H1 (cell line): ENCODE measurements at regions not wholly inside any gene's neighbourhood (a gene's known extent, or its start where the extent isn't known, plus 50 kb on each side); places are given as distances from the start of the nearest gene placed in this dataset.

Experiments
- CTCF ChIA-PET: fragments of 300-600 bp; sonication (Branson Sonifier 250); formaldehyde crosslinking; loops from one replicate; lab custom pipeline; 2021; ENCODE audit not compliant: partially characterized antibody; lab: Charles Lee
- POLR2A ChIA-PET: fragments of 300-600 bp; sonication (Branson Sonifier 250); formaldehyde crosslinking; loops from one replicate; lab custom pipeline; 2021; ENCODE audit warnings: inconsistent platforms; ENCODE audit not compliant: partially characterized antibody; lab: Charles Lee
- DNase-seq, 2 experiments: peaks; one replicate each; pipeline versions ENCODE4 v3.0.0 to v3.0.0-alpha.2; 2010 to 2022; ENCODE audit warnings: low spot score in 2 of 2, low read depth in 1 of 2, mixed read lengths in 1 of 2
- FAIRE-seq: peaks from 2 replicates; lab custom pipeline; 2011; peaks lifted over from hg19 to GRCh38; lab: Jason Lieb, UNC
- H2AFZ ChIP-seq: 2 replicates; pipeline ENCODE4 v1.8.1; 2012; ENCODE audit warnings: low read length, inconsistent platforms
- H2AK5ac ChIP-seq: 2 replicates; pipeline ENCODE4 v1.6.1; 2013; ENCODE audit warnings: low read depth, low read length
- H2BK120ac ChIP-seq: replicated peaks from 2 replicates; pipeline ENCODE3; 2013; ENCODE audit warnings: low read depth, low read length, inconsistent platforms
- H2BK12ac ChIP-seq: 2 replicates; pipeline ENCODE4 v1.6.1; 2013; ENCODE audit warnings: low read depth, low read length
- H2BK15ac ChIP-seq: 2 replicates; pipeline ENCODE4 v1.6.1; 2013; ENCODE audit warnings: low read length
- H2BK20ac ChIP-seq: 2 replicates; pipeline ENCODE4 v1.6.1; 2013; ENCODE audit warnings: low read length
- H2BK5ac ChIP-seq: 2 replicates; pipeline ENCODE4 v1.6.1; 2013; ENCODE audit warnings: low read depth, low read length
- H3K14ac ChIP-seq: 2 replicates; pipeline ENCODE4 v1.6.1; 2013; ENCODE audit warnings: inconsistent platforms; ENCODE audit not compliant: insufficient read length
- H3K18ac ChIP-seq: 2 replicates; pipeline ENCODE4 v1.6.1; 2013; ENCODE audit warnings: low read length; ENCODE audit errors: extremely low read depth
- H3K23ac ChIP-seq: 2 replicates; pipeline ENCODE4 v1.6.1; 2013; ENCODE audit warnings: inconsistent platforms; ENCODE audit not compliant: insufficient read length
- H3K23me2 ChIP-seq: 2 replicates; pipeline ENCODE4 v1.6.1; 2013; ENCODE audit warnings: low read depth, low read length
- H3K27ac ChIP-seq: 2 replicates; pipeline ENCODE4 v1.6.1; 2011; ENCODE audit warnings: low read depth, low read length, inconsistent platforms
- H3K27me3 ChIP-seq, 4 experiments: replicated peaks in 1 of 4; 1 replicate in 1 of 4; 2 replicates in 3 of 4; pipeline versions ENCODE4 v1.6.1 to v1.8.1; 2011 to 2013; ENCODE audit warnings: low read length in 3 of 4, mild to moderate bottlenecking in 3 of 4, inconsistent platforms in 2 of 4, mixed read lengths in 2 of 4, moderate library complexity in 1 of 4; ENCODE audit not compliant: control insufficient read depth in 3 of 4, insufficient read depth in 3 of 4; ENCODE audit errors: extremely low read depth in 1 of 4
- H3K36me3 ChIP-seq, 4 experiments: 2 replicates each; pipeline versions ENCODE4 v1.6.1 to v1.8.1; 2011 to 2013; ENCODE audit warnings: mild to moderate bottlenecking in 4 of 4, low read length in 3 of 4, moderate library complexity in 2 of 4, control low read depth in 1 of 4, inconsistent platforms in 1 of 4; ENCODE audit not compliant: insufficient read depth in 4 of 4, control insufficient read depth in 2 of 4
- H3K4ac ChIP-seq: replicated peaks from 2 replicates; pipeline ENCODE3; 2013; ENCODE audit warnings: low read length, low read depth, mixed read lengths, inconsistent platforms; ENCODE audit not compliant: insufficient read length
- H3K4me1 ChIP-seq, 4 experiments: replicated peaks in 1 of 4; 1 replicate in 1 of 4; 2 replicates in 3 of 4; pipeline versions ENCODE4 v1.6.1 to v1.8.1; 2011 to 2013; ENCODE audit warnings: low read length in 3 of 4, inconsistent platforms in 2 of 4, mixed read lengths in 1 of 4; ENCODE audit not compliant: insufficient read depth in 4 of 4, control insufficient read depth in 3 of 4
- H3K4me2 ChIP-seq, 2 experiments: 2 replicates each; pipeline versions ENCODE4 v1.6.1 to v1.8.1; 2011 to 2013; ENCODE audit warnings: low read depth in 2 of 2, low read length in 2 of 2, control low read depth in 1 of 2, inconsistent platforms in 1 of 2, mild to moderate bottlenecking in 1 of 2; ENCODE audit not compliant: insufficient read depth in 1 of 2
- H3K4me3 ChIP-seq, 4 experiments: fragments of 200-600, 300-600 bp in 1 of 4; sonication (generic), shearing (Covaris generic), sonication (Bioruptor Twin) in 1 of 4; 2 replicates each; pipeline versions ENCODE4 v1.5.1 to v1.8.1; 2011 to 2016; ENCODE audit warnings: low read length in 4 of 4, low read depth in 3 of 4, control low read depth in 2 of 4, inconsistent platforms in 2 of 4, mild to moderate bottlenecking in 2 of 4, mixed read lengths in 1 of 4, moderate library complexity in 1 of 4; ENCODE audit not compliant: insufficient read depth in 2 of 4; ENCODE audit errors: extremely low read depth in 1 of 4
- H3K56ac ChIP-seq: replicated peaks from 2 replicates; pipeline ENCODE3; 2013; ENCODE audit warnings: low read depth, mild to moderate bottlenecking, mixed read lengths, low read length, inconsistent platforms; ENCODE audit not compliant: insufficient read length
- H3K79me1 ChIP-seq: 2 replicates; pipeline ENCODE4 v1.6.1; 2013; ENCODE audit warnings: low read depth, low read length, control low read depth
- H3K79me2 ChIP-seq, 2 experiments: 2 replicates each; pipeline versions ENCODE4 v1.6.1 to v1.8.1; 2012 to 2013; ENCODE audit warnings: low read length in 2 of 2, mild to moderate bottlenecking in 2 of 2, inconsistent platforms in 1 of 2; ENCODE audit not compliant: insufficient read depth in 2 of 2, control insufficient read depth in 1 of 2
- H3K9ac ChIP-seq, 4 experiments: replicated peaks in 1 of 4; 1 replicate in 1 of 4; 2 replicates in 3 of 4; pipeline versions ENCODE4 v1.6.1 to v1.8.1; 2011 to 2013; ENCODE audit warnings: low read depth in 3 of 4, low read length in 3 of 4, control low read depth in 2 of 4, mild to moderate bottlenecking in 2 of 4, moderate library complexity in 2 of 4, inconsistent platforms in 1 of 4; ENCODE audit errors: extremely low read depth in 1 of 4
- H3K9me3 ChIP-seq, 2 experiments: 2 replicates each; pipeline versions ENCODE4 v1.6.1 to v1.8.1; 2012 to 2013; ENCODE audit warnings: mild to moderate bottlenecking in 2 of 2, moderate library complexity in 2 of 2, control low read depth in 1 of 2, inconsistent platforms in 1 of 2, low read depth in 1 of 2, low read length in 1 of 2, mixed read lengths in 1 of 2; ENCODE audit not compliant: insufficient read depth in 2 of 2
- H4K20me1 ChIP-seq, 2 experiments: replicated peaks in 1 of 2; 2 replicates each; pipeline versions ENCODE3 to v1.8.1; 2011 to 2013; ENCODE audit warnings: inconsistent platforms in 2 of 2, low read length in 2 of 2, mild to moderate bottlenecking in 1 of 2; ENCODE audit not compliant: insufficient read depth in 2 of 2, control insufficient read depth in 1 of 2
- H4K5ac ChIP-seq: 2 replicates; pipeline ENCODE4 v1.6.1; 2013; ENCODE audit warnings: low read length, low read depth, mixed read lengths, inconsistent platforms; ENCODE audit not compliant: insufficient read length
- H4K8ac ChIP-seq: 2 replicates; pipeline ENCODE4 v1.8.0; 2013; ENCODE audit warnings: mild to moderate bottlenecking, moderate library complexity, low read length, inconsistent platforms; ENCODE audit not compliant: insufficient read depth; ENCODE audit errors: extremely low read depth
- H4K91ac ChIP-seq: replicated peaks from 2 replicates; pipeline ENCODE3; 2013; ENCODE audit warnings: low read length, mixed read lengths, inconsistent platforms; ENCODE audit not compliant: insufficient read length
- ATF2 ChIP-seq: IDR thresholded peaks from 2 replicates; pipeline ENCODE4 v1.6.1; 2012; ENCODE audit warnings: low read length, inconsistent platforms
- ATF3 ChIP-seq: IDR thresholded peaks from 2 replicates; pipeline ENCODE4 v1.6.1; 2011; ENCODE audit warnings: low read depth, mild to moderate bottlenecking, low read length; ENCODE audit not compliant: insufficient read depth
- BACH1 ChIP-seq: IDR thresholded peaks from 2 replicates; pipeline ENCODE4 v1.6.1; 2012; ENCODE audit warnings: low read length, improper control_type of control experiment
- BRCA1 ChIP-seq: IDR thresholded peaks from 2 replicates; pipeline ENCODE4 v1.6.1; 2012; ENCODE audit warnings: low read depth, low read length, improper control_type of control experiment
- E2F6 ChIP-seq: IDR thresholded peaks from 2 replicates; pipeline ENCODE4 v1.6.1; 2012; ENCODE audit warnings: inconsistent platforms
- EGR1 ChIP-seq: IDR thresholded peaks from 2 replicates; pipeline ENCODE4 v1.6.1; 2011; ENCODE audit warnings: low read depth, low read length, borderline replicate concordance
- NANOG ChIP-seq: IDR thresholded peaks from 2 replicates; pipeline ENCODE4 v1.6.1; 2011; ENCODE audit warnings: low read length, low read depth, mild to moderate bottlenecking, inconsistent platforms; ENCODE audit not compliant: insufficient read depth, poor library complexity, severe bottlenecking
- RXRA ChIP-seq: IDR thresholded peaks from 2 replicates; pipeline ENCODE4 v1.6.1; 2011; ENCODE audit warnings: low read depth, mild to moderate bottlenecking, low read length, moderate library complexity; ENCODE audit not compliant: insufficient read depth
- SP1 ChIP-seq: IDR thresholded peaks from 2 replicates; pipeline ENCODE4 v1.6.1; 2011; ENCODE audit warnings: low read depth, low read length
- TCF12 ChIP-seq: IDR thresholded peaks from 2 replicates; pipeline ENCODE4 v1.6.1; 2011; ENCODE audit warnings: low read depth, mild to moderate bottlenecking, low read length
- USF2 ChIP-seq: IDR thresholded peaks from 2 replicates; pipeline ENCODE4 v1.6.1; 2011; ENCODE audit warnings: low read length, improper control_type of control experiment
- WGBS, 2 experiments: shearing (Covaris generic) in 1 of 2; methylation state at CpG; one replicate each; pipeline versions ENCODE4 v1.1.6 to v1.1.7; 2013 to 2015; ENCODE audit warnings: low lambda C conversion rate in 2 of 2, mixed read lengths in 2 of 2, inconsistent platforms in 1 of 2, low coverage in 1 of 2, missing lambda C conversion rate in 1 of 2; ENCODE audit not compliant: insufficient replicate concordance in 2 of 2, insufficient coverage in 1 of 2, insufficient read length in 1 of 2; ENCODE audit errors: extremely low coverage in 1 of 2, missing lambda C conversion rate in 1 of 2; 5-methylcytosine and 5-hydroxymethylcytosine counted together

- no peaks in the 10 kb centered on the region for H3K79me2 ChIP-seq
- H2BK15ac ChIP-seq: no peak overlapping the region
- no peaks in the 10 kb centered on the region for H3K9me3 ChIP-seq
- no peak overlapping the region for H3K23ac ChIP-seq
- H3K79me1 ChIP-seq: no peaks in the 10 kb centered on the region
- H3K27me3 ChIP-seq: peaks cover 0 to 1% (median 0%) of the 10 kb centered on the region in 4 experiments; a peak in 1 of 7 replicates
- H2BK5ac ChIP-seq: no peak overlapping the region
- H2BK20ac ChIP-seq: no peak overlapping the region
- H3K56ac ChIP-seq: no peak overlapping the region
- peaks cover 2% of the 10 kb centered on the region; the same call in 1 of the 2 replicates for H3K23me2 ChIP-seq
- H2BK120ac ChIP-seq: no peak overlapping the region
- peak overlapping the region; percentile 43 for H4K5ac ChIP-seq
- peaks cover 0 to 1% of the 10 kb centered on the region in 2 experiments for H4K20me1 ChIP-seq
- H3K4ac ChIP-seq: no peak overlapping the region
- no peak overlapping the region for H2AK5ac ChIP-seq
- H3K18ac ChIP-seq: no peak overlapping the region
- H4K8ac ChIP-seq: no peak overlapping the region
- WGBS, 2 experiments: 83% methylated on average over 3 of the region's 3 CpGs; no CpG with 5 or more reads in 1 of the 2 experiments
- POLR2A ChIA-PET: no interaction called here
- CTCF ChIA-PET: no interaction called here
- H2AFZ ChIP-seq: no peak overlapping the region
- no peak overlapping the region for H3K4me3 ChIP-seq
- no peak overlapping the region for H3K4me2 ChIP-seq
- no peak overlapping the region for H3K9ac ChIP-seq
- FAIRE-seq (no peak), DNase-seq (no peak)
- H3K4me1 ChIP-seq: no peaks in the 10 kb centered on the region
- H3K36me3 ChIP-seq: no peaks in the 10 kb centered on the region
- H2BK12ac ChIP-seq: no peak overlapping the region
- no peak overlapping the region for H4K91ac ChIP-seq
- no peak overlapping the region for H3K14ac ChIP-seq
- no peak overlapping the region for H3K27ac ChIP-seq
- TF ChIP-seq E2F6 (no peak), RXRA (no peak), BRCA1 (no peak), SP1 (no peak), ATF2 (no peak), NANOG (no peak), USF2 (no peak), TCF12 (no peak), ATF3 (no peak), BACH1 (no peak), EGR1 (no peak)
Measured at GRCh38 chr6:22903826-22904225, 334.5 kb downstream of the HDGFL1 start.
